A549 (cell line): ENCODE measurements at regions not wholly inside any gene's neighbourhood (a gene's known extent, or its start where the extent isn't known, plus 50 kb on each side); places are given as distances from the start of the nearest gene placed in this dataset.

Experiments used
- CTCF ChIP-seq: fragments of >200 bp; sonication (Bioruptor Twin); formaldehyde crosslinking; IDR thresholded peaks from 3 replicates; pipeline ENCODE4 v1.5.1; 2016
- HDAC2 ChIP-seq: fragments of 200-600 bp; sonication (generic); IDR thresholded peaks from 2 replicates; pipeline ENCODE4 v1.6.1; 2016
- KDM1A ChIP-seq: fragments of 200-600 bp; sonication (generic); IDR thresholded peaks from 2 replicates; pipeline ENCODE4 v1.6.1; 2016; ENCODE audit warnings: low read depth, mild to moderate bottlenecking
- POLR2A ChIP-seq: IDR thresholded peaks from 2 replicates; pipeline ENCODE4 v1.6.1; 2012; ENCODE audit warnings: mild to moderate bottlenecking, low read length
- RAD21 ChIP-seq, 2 experiments: fragments of >200 bp in 1 of 2; sonication (Bioruptor Twin) in 1 of 2; formaldehyde crosslinking in 1 of 2; IDR thresholded peaks in 1 of 2; conservative IDR thresholded peaks in 1 of 2; 2 replicates in 1 of 2; 3 replicates in 1 of 2; pipeline ENCODE4 v1.6.1; 2012 to 2018; ENCODE audit warnings: inconsistent platforms in 1 of 2
- TP53 ChIP-seq: fragments of 250-450 bp; sonication (Bioruptor Pico); IDR thresholded peaks from 2 replicates; pipeline ENCODE4 v1.5.0; 2021; ENCODE audit warnings: mild to moderate bottlenecking, moderate library complexity
- ZC3H11A ChIP-seq: fragments of 450-650 bp; IDR thresholded peaks from 2 replicates; pipeline ENCODE4 v1.6.1; 2014; ENCODE audit warnings: antibody characterized with exemption, mild to moderate bottlenecking
- ZNF302 ChIP-seq: fragments of 250-450 bp; sonication (Bioruptor Pico); IDR thresholded peaks from 2 replicates; pipeline ENCODE4 v1.9.0; 2021; ENCODE audit warnings: inconsistent platforms, mild to moderate bottlenecking, moderate library complexity
- ZSCAN20 ChIP-seq: fragments of 250-450 bp; sonication (Bioruptor Pico); IDR thresholded peaks from 2 replicates; pipeline ENCODE4 v1.8.0; 2022; ENCODE audit warnings: mild to moderate bottlenecking, moderate library complexity
- TF ChIP-seq, protein P1 (sequence below): fragments of 200-600 bp; sonication (generic); IDR thresholded peaks from 2 replicates; pipeline ENCODE4 v1.6.1; 2016; ENCODE audit warnings: antibody characterized with exemption, mild to moderate bottlenecking, moderate library complexity

GRCh38 chr15:95078003-95078402, 846.6 kb downstream of the MCTP2 start:
- no peak for TF ChIP-seq TP53 (CRISPR knock-in tag)
- no peak for TF ChIP-seq CTCF
- no peak for TF ChIP-seq ZC3H11A
- TF ChIP-seq RAD21 (conservative IDR thresholded peaks at IDR 0.05 in 1 of 2, IDR thresholded peaks at IDR 0.05 in 1 of 2): no peak
- no peak for TF ChIP-seq ZSCAN20 (CRISPR knock-in tag)
- no peak for TF ChIP-seq POLR2A
- TF ChIP-seq, protein P1, sequence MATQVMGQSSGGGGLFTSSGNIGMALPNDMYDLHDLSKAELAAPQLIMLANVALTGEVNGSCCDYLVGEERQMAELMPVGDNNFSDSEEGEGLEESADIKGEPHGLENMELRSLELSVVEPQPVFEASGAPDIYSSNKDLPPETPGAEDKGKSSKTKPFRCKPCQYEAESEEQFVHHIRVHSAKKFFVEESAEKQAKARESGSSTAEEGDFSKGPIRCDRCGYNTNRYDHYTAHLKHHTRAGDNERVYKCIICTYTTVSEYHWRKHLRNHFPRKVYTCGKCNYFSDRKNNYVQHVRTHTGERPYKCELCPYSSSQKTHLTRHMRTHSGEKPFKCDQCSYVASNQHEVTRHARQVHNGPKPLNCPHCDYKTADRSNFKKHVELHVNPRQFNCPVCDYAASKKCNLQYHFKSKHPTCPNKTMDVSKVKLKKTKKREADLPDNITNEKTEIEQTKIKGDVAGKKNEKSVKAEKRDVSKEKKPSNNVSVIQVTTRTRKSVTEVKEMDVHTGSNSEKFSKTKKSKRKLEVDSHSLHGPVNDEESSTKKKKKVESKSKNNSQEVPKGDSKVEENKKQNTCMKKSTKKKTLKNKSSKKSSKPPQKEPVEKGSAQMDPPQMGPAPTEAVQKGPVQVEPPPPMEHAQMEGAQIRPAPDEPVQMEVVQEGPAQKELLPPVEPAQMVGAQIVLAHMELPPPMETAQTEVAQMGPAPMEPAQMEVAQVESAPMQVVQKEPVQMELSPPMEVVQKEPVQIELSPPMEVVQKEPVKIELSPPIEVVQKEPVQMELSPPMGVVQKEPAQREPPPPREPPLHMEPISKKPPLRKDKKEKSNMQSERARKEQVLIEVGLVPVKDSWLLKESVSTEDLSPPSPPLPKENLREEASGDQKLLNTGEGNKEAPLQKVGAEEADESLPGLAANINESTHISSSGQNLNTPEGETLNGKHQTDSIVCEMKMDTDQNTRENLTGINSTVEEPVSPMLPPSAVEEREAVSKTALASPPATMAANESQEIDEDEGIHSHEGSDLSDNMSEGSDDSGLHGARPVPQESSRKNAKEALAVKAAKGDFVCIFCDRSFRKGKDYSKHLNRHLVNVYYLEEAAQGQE: no peak
- TF ChIP-seq ZNF302 (CRISPR knock-in tag): no peak
- TF ChIP-seq KDM1A: no peak
- no peak for TF ChIP-seq HDAC2
